NB4 (cell line): ENCODE measurements at regions not wholly inside any gene's neighbourhood (a gene's known extent, or its start where the extent isn't known, plus 50 kb on each side); places are given as distances from the start of the nearest gene placed in this dataset.
A peak's percentile ranks its signal among the peaks of the same experiment; 100 is the strongest.
"Not testable (repeated sequence)": the region's sequence is repeated elsewhere in the genome, so short reads cannot be mapped to it uniquely, and the experiment has no call there.

ENCODE experiments used
- DNase-seq: peaks from one replicate; pipeline ENCODE4 v3.0.0; 2010; ENCODE audit warnings: low read depth
- H3K4me3 ChIP-seq: one replicate; pipeline ENCODE4 v1.5.1; 2011; ENCODE audit warnings: mild to moderate bottlenecking, low read depth, low read length, moderate library complexity
- MYC ChIP-seq: IDR thresholded peaks from 2 replicates; pipeline ENCODE4 v1.6.1; 2011; ENCODE audit warnings: low read depth, low read length
- POLR2A ChIP-seq: IDR thresholded peaks from 2 replicates; pipeline ENCODE4 v1.6.1; 2011; ENCODE audit warnings: mild to moderate bottlenecking; ENCODE audit not compliant: insufficient read length; ENCODE audit errors: extremely low read depth
- TF ChIP-seq, protein P1 (sequence below): IDR thresholded peaks from one replicate; pipeline ENCODE4 v1.5.1; 2012; ENCODE audit warnings: low read depth, low read length
- TF ChIP-seq, protein P2 (sequence below): IDR thresholded peaks from 2 replicates; pipeline ENCODE4 v1.6.1; 2011; ENCODE audit warnings: low read depth, low read length

DNA sequence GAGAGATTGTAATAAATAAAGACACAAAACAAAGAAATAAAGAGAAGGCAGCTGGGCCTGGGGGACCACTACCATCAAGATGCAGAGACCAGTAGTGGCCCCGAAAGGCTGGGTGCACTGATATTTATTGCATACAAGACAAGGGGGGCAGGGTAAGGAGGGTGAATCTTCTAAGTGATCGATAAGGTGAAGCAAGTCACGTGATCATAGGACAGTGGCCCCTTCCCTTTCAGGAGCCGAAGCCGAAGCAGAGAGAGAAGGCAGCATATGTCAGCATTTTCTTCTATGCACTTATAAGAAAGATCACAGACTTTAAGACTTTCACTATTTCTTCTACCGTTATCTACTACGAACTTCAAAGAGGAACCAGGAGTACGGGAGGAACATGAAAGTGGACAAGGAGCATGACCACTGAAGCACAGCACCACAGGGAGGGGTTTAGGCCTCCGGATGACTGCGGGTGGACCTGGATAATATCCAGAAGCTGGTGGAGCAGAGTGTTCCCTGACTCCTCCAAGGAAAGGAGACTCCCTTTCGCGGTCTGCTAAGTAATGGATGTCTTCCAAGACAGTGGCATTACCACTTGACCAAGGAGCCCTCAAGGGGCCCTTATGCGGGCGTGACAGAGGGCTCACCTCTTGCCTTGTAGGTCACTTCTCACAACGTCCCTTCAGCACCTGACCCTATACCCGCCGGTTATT, 126.4 kb downstream of the RBM46 start:
- DNase-seq, H3K4me3 ChIP-seq: not testable (repeated sequence)

DNA sequence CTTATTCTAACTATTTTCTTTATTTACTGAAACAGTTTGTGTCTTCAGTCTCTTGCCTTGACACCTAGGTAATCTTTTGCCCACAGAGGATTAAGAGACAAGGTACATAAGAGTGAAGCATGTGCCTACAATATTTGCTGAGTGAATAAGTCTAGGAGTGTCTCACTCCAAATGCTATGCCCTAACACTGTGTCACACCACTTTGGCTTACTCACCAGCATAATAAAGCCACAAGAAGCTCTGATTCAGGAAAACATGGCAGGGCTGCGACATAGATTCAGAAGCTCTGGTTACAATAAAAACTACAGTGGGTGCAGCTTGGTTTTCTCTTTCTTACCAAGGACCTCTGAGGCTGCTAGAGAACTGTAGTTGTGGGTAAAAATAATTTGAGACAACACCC, 127.1 kb downstream of the RBM46 start:
- no peak overlapping the region for H3K4me3 ChIP-seq
- TF ChIP-seq, protein P1, sequence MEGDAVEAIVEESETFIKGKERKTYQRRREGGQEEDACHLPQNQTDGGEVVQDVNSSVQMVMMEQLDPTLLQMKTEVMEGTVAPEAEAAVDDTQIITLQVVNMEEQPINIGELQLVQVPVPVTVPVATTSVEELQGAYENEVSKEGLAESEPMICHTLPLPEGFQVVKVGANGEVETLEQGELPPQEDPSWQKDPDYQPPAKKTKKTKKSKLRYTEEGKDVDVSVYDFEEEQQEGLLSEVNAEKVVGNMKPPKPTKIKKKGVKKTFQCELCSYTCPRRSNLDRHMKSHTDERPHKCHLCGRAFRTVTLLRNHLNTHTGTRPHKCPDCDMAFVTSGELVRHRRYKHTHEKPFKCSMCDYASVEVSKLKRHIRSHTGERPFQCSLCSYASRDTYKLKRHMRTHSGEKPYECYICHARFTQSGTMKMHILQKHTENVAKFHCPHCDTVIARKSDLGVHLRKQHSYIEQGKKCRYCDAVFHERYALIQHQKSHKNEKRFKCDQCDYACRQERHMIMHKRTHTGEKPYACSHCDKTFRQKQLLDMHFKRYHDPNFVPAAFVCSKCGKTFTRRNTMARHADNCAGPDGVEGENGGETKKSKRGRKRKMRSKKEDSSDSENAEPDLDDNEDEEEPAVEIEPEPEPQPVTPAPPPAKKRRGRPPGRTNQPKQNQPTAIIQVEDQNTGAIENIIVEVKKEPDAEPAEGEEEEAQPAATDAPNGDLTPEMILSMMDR: no peak
- TF ChIP-seq POLR2A (no peak), MYC (no peak)
- TF ChIP-seq, protein P2, sequence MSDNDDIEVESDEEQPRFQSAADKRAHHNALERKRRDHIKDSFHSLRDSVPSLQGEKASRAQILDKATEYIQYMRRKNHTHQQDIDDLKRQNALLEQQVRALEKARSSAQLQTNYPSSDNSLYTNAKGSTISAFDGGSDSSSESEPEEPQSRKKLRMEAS: no peak
- DNase-seq: no peak

DNA sequence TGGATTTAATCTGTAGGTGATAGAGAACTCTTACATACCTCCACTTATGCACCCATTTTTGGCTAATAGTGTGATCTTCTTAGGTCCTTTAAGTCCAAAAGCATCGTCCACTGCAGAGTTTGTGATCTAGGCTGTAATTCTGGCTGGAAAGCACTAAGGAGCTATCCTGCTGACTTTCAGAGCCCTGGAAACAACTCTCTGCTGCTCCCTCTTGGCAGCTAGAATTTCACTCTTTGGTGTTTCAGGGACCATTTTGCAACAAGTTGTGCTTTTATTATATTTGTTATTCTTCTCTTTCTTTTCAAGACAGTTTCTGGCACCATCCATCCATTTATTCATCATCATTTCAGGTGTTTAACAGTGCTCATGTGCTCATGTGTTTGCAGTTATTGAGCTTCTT, 130.0 kb downstream of the RBM46 start:
- H3K4me3 ChIP-seq: no peak overlapping the region
- TF ChIP-seq, protein P1: no peak
- TF ChIP-seq, protein P2: no peak
- TF ChIP-seq MYC: no peak
- TF ChIP-seq POLR2A: no peak
- DNase-seq: peak; percentile 1

DNA sequence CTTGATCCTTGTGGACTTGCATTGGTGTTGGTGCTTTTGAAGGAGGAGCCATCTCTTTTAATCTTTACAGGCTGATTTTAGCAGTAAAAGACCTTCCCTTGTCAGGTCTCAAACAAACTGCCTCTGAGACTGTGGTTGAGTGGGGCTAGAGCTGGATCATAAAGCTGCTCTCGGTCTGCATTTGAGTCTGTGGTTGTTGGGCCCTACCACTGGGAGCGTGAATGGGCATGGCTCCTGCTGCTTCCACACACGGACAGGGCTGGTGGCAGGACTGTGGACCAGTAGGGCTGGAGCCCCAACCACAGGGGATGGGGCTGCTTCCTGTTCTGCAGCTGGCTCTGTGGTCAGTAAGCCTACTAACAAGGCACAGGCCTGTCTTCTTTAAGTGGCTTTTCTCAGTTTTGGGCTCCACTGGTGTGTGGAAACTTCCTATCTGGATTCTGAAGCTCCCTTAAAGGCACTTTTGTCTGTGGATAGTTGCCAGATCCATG, 130.6 kb downstream of the RBM46 start:
- no peak overlapping the region for H3K4me3 ChIP-seq
- no peak for TF ChIP-seq POLR2A
- TF ChIP-seq, protein P1: no peak
- TF ChIP-seq, protein P2: no peak
- no peak for TF ChIP-seq MYC
- DNase-seq: peak; percentile 1

DNA sequence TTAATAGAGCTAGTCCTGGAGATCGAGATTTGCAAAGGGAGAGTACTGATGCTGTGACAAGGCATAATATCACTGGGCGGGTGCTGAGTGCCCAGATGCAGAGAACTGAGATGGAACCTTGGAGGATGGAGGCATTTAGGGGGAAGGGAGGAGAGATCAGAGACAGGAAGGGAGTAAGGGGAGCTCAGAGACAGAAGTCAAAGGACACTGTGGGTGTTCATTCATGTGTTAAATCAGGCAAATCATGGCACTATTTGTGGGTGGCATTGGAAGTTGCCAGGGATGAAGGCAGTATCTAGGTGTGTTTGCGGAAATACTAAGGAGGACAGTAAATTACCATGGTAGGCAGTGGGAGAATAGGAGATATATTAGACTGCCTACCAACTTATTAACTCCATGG, 135.0 kb downstream of the RBM46 start:
- DNase-seq: no peak
- no peak overlapping the region for H3K4me3 ChIP-seq
- TF ChIP-seq, protein P2: no peak
- no peak for TF ChIP-seq POLR2A
- TF ChIP-seq MYC: no peak
- TF ChIP-seq, protein P1: no peak

DNA sequence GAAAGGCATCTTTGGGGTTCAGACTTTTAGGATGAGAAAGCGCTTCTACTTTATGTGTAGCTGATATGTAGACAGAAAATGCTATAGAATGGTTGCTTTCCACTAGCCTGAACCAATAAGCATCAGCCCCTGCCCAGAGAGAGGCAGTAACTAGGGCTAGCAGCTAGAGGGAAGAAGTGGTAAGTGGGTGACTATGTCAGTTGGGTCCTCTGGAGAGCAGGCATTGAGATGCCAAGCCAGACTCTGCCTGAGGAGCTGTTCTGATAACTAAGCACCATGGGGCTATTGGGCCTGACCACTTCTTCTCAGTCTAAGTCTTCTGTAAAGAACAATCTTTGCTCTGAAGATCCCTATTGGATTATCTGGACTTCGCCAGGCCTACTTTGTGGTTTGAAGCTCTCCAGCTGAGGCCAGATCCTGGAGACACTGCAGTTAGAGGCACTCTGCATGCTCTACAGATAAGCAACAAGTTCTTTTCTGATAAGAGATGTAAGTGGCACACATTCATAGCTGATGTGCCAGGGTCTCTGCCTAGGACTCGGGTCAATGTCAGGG, 146.1 kb downstream of the RBM46 start:
- TF ChIP-seq, protein P1: no peak
- TF ChIP-seq POLR2A: no peak
- TF ChIP-seq MYC: no peak
- TF ChIP-seq, protein P2: no peak
- H3K4me3 ChIP-seq: no peak overlapping the region
- no peak for DNase-seq
